ENCODE measurements at regions not wholly inside any gene's neighbourhood (a gene's known extent, or its start where the extent isn't known, plus 50 kb on each side); places are given as distances from the start of the nearest gene placed in this dataset.

DNA sequence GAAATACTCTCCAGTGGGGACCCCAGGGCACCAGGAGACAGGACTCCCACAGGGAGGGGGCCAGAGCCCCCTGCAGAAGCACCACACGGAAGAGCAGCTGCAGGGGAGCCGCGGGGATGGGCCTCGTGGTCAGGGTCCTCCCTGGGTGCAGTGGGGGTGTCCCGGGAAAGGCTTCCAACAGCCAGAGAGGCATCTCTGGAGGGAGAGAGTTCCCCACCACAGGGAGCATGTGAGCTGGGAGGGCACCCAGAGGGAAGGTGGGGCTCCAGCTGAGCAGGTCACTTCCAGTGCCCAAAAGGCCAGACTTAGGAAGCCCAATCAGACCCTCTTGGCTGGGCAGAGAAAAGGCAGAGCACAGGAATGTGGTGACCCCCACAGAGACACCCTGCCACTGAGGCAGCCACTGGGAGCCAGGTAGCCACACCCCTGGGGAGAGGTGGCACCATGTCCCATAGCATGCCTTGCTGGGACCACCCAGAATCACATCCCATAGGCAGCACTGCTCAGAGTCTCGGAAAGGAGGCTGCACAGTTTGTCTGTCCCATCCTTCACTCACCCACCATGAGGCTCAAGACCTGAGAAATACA lies 49.9 kb upstream of the LMO1 start:
- Histone ChIP-seq H3K4me2 (ENCODE audit: insufficient read depth, low read length) (no peak overlapping the region), H4K20me1 (replicated peaks; ENCODE audit: control insufficient read depth, insufficient read depth, low read length) (no peaks in the 10 kb centered on the region; the same call in 1 of the 2 replicates), H3K9me3 (replicated peaks; ENCODE audit: control insufficient read depth, insufficient read depth, low read depth, low read length) (no peaks in the 10 kb centered on the region), H3K9ac (ENCODE audit: insufficient read depth in 1 of 2, low read depth in 2 of 2, low read length in 2 of 2) (no peak overlapping the region), H3K27me3 (ENCODE audit: control insufficient read depth in 2 of 2, insufficient read depth in 2 of 2, low read length in 2 of 2) (peaks cover 16 to 32% of the 10 kb centered on the region in 2 experiments), H3K79me2 (ENCODE audit: control insufficient read depth, insufficient read depth, low read length) (no peaks in the 10 kb centered on the region), H3K4me3 (no peak overlapping the region), H3K4me1 (replicated peaks in 1 of 2; ENCODE audit: control insufficient read depth in 2 of 2, insufficient read depth in 2 of 2, low read length in 2 of 2) (no peaks in the 10 kb centered on the region), H3K36me3 (ENCODE audit: control insufficient read depth, insufficient read depth, low read length) (no peaks in the 10 kb centered on the region), H3K9me1 (ENCODE audit: control insufficient read depth, insufficient read depth, low read length) (no peaks in the 10 kb centered on the region), H3K27ac (ENCODE audit: extremely low read depth, low read depth, low read length) (no peak overlapping the region), H2AFZ (ENCODE audit: low read depth, low read length) (no peak overlapping the region)
- WGBS (ENCODE audit: insufficient coverage, low coverage, missing lambda C conversion rate): 0% methylated on average over 6 of the region's 6 CpGs
- POLR2A ChIA-PET: interaction anchor here (0.7 kb wide), 1 partner anchor 78 kb away, joined by 3 read pairs; no protein-coding TSS in a partner anchor
- CTCF ChIA-PET (ENCODE audit: low intra/inter-chr PET ratio): no interaction called here
- in situ Hi-C loops (cut with MboI): no loop called here
- FAIRE-seq: no peak
- intact Hi-C loops (cut with micrococcal nuclease): no loop called here
- no peak for ATAC-seq
- BruUV-seq (replicated peaks): no TSS peak
- DNase-seq (ENCODE audit: extremely low read depth in 1 of 4, low spot score in 3 of 4): no peak
- TF ChIP-seq STAT5B (CRISPR knock-in tag; IDR thresholded peaks at IDR 0.05) (no peak), NCOA2 (IDR thresholded peaks at IDR 0.05; ENCODE audit: partially characterized antibody in 2 of 2) (no peak), EHMT2 (IDR thresholded peaks at IDR 0.05) (no peak), ZNF586 (CRISPR knock-in tag; conservative IDR thresholded peaks at IDR 0.05) (no peak), ZNF79 (CRISPR knock-in tag; IDR thresholded peaks at IDR 0.05; ENCODE audit: low read depth) (no peak), TAF7 (tag; IDR thresholded peaks at IDR 0.05) (no peak), NUFIP1 (IDR thresholded peaks at IDR 0.05; ENCODE audit: partially characterized antibody) (no peak), BCOR (IDR thresholded peaks at IDR 0.05) (no peak), ZNF253 (CRISPR knock-in tag; conservative IDR thresholded peaks at IDR 0.05) (no peak), NR2C2 (CRISPR knock-in tag; IDR thresholded peaks at IDR 0.05) (no peak), NR2C2 (tag; IDR thresholded peaks at IDR 0.05) (no peak), KLF6 (CRISPR knock-in tag; IDR thresholded peaks at IDR 0.05; ENCODE audit: borderline replicate concordance) (no peak)
- TF ChIP-seq, protein P1, sequence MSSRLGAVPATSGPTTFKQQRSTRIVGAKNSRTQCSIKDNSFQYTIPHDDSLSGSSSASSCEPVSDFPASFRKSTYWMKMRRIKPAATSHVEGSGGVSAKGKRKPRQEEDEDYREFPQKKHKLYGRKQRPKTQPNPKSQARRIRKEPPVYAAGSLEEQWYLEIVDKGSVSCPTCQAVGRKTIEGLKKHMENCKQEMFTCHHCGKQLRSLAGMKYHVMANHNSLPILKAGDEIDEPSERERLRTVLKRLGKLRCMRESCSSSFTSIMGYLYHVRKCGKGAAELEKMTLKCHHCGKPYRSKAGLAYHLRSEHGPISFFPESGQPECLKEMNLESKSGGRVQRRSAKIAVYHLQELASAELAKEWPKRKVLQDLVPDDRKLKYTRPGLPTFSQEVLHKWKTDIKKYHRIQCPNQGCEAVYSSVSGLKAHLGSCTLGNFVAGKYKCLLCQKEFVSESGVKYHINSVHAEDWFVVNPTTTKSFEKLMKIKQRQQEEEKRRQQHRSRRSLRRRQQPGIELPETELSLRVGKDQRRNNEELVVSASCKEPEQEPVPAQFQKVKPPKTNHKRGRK (tag; IDR thresholded peaks at IDR 0.05): no peak
- TF ChIP-seq, protein P2, sequence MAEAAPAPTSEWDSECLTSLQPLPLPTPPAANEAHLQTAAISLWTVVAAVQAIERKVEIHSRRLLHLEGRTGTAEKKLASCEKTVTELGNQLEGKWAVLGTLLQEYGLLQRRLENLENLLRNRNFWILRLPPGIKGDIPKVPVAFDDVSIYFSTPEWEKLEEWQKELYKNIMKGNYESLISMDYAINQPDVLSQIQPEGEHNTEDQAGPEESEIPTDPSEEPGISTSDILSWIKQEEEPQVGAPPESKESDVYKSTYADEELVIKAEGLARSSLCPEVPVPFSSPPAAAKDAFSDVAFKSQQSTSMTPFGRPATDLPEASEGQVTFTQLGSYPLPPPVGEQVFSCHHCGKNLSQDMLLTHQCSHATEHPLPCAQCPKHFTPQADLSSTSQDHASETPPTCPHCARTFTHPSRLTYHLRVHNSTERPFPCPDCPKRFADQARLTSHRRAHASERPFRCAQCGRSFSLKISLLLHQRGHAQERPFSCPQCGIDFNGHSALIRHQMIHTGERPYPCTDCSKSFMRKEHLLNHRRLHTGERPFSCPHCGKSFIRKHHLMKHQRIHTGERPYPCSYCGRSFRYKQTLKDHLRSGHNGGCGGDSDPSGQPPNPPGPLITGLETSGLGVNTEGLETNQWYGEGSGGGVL (CRISPR knock-in tag; IDR thresholded peaks at IDR 0.05): no peak
- TF ChIP-seq, protein P3, sequence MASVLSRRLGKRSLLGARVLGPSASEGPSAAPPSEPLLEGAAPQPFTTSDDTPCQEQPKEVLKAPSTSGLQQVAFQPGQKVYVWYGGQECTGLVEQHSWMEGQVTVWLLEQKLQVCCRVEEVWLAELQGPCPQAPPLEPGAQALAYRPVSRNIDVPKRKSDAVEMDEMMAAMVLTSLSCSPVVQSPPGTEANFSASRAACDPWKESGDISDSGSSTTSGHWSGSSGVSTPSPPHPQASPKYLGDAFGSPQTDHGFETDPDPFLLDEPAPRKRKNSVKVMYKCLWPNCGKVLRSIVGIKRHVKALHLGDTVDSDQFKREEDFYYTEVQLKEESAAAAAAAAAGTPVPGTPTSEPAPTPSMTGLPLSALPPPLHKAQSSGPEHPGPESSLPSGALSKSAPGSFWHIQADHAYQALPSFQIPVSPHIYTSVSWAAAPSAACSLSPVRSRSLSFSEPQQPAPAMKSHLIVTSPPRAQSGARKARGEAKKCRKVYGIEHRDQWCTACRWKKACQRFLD (CRISPR knock-in tag; IDR thresholded peaks at IDR 0.05): no peak

All from K562 (cell line).